Muscle layer of colon (tissue), 2 donors: ENCODE measurements at regions not wholly inside any gene's neighbourhood (a gene's known extent, or its start where the extent isn't known, plus 50 kb on each side); places are given as distances from the start of the nearest gene placed in this dataset.

Experiments
- H3K27ac ChIP-seq: one replicate; pipeline ENCODE4 v1.7.0; 2013; ENCODE audit warnings: low read depth, mild to moderate bottlenecking, low read length, moderate library complexity
- H3K27me3 ChIP-seq, 2 donors: one replicate each; pipeline ENCODE4 v1.7.0; 2013; ENCODE audit warnings: low read length in 2 of 2, mild to moderate bottlenecking in 2 of 2; ENCODE audit not compliant: insufficient read depth in 2 of 2, control insufficient read depth in 1 of 2
- H3K36me3 ChIP-seq: one replicate; pipeline ENCODE4 v1.7.0; 2013; ENCODE audit warnings: mild to moderate bottlenecking, low read length; ENCODE audit not compliant: insufficient read depth
- H3K4me1 ChIP-seq: one replicate; pipeline ENCODE4 v1.7.0; 2013; ENCODE audit warnings: mild to moderate bottlenecking, low read length; ENCODE audit not compliant: insufficient read depth
- H3K4me3 ChIP-seq, 2 donors: one replicate each; pipeline ENCODE4 v1.7.0; 2013; ENCODE audit warnings: low read length in 2 of 2, low read depth in 1 of 2, mild to moderate bottlenecking in 1 of 2, moderate library complexity in 1 of 2
- H3K9ac ChIP-seq: one replicate; pipeline ENCODE4 v1.7.0; 2013; ENCODE audit warnings: low read length
- H3K9me3 ChIP-seq: one replicate; pipeline ENCODE4 v1.7.0; 2013; ENCODE audit warnings: mild to moderate bottlenecking, low read length
- donor health status: abdominal sarcoma.
- donor health status: Adenocarcinoma of cecum.

DNA sequence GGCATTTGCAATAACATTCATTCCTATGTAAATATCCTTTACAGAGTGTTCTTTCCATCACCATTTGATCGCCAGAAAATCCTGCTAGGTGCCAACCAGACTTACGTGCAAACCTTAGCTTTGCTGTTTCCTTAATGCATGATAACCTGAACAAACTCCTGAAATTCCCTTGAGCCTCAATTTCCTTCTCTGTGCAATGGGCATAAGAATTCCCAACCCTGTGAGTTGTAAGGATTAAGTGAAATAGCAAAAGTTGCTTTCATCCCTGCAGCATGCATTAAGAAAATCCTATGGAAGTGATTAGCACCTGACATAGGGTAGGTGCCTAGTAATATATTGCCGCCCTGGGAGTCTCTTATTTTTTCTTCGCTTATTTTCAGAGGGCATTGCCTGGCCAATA lies 272.7 kb downstream of the MAF start:
- no peak overlapping the region for H3K27ac ChIP-seq
- peaks cover 3% of the 10 kb centered on the region for H3K4me1 ChIP-seq
- no peak overlapping the region for H3K4me3 ChIP-seq
- no peaks in the 10 kb centered on the region for H3K36me3 ChIP-seq
- no peaks in the 10 kb centered on the region for H3K27me3 ChIP-seq
- H3K9ac ChIP-seq = no peak overlapping the region
- H3K9me3 ChIP-seq = no peaks in the 10 kb centered on the region

GRCh38 chr16:79326549-79326948 lies 274.0 kb downstream of the MAF start:
- H3K4me1 ChIP-seq = peaks cover 3% of the 10 kb centered on the region
- H3K27me3 ChIP-seq = no peaks in the 10 kb centered on the region
- H3K9ac ChIP-seq = no peak overlapping the region
- no peak overlapping the region for H3K4me3 ChIP-seq
- no peak overlapping the region for H3K27ac ChIP-seq
- no peaks in the 10 kb centered on the region for H3K9me3 ChIP-seq
- H3K36me3 ChIP-seq = no peaks in the 10 kb centered on the region

GRCh38 chr16:79325226-79325945 lies 275.2 kb downstream of the MAF start:
- Histone ChIP-seq H3K27me3 (no peaks in the 10 kb centered on the region), H3K4me1 (peaks cover 3% of the 10 kb centered on the region), H3K9me3 (no peaks in the 10 kb centered on the region), H3K36me3 (no peaks in the 10 kb centered on the region), H3K27ac (no peak overlapping the region), H3K4me3 (no peak overlapping the region), H3K9ac (no peak overlapping the region)

DNA sequence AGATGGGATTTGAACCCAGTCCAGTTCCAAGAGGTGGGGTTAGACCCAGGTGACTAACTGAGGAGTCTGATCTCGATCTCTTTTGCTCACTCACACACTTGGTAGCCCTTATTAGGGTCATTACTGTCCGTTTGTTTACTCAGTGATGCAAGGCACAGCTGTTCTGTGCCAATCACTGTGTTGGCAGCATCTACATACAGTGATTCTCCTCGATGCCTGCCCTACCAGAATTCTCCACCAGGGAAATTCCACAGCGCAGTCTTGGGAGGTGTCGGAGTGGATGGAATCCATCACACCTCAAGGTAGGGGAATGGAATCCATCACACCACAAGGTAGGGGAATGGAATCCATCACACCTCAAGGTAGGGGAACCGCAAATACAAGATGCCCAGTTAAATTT lies 279.6 kb downstream of the MAF start:
- Histone ChIP-seq H3K36me3 (no peaks in the 10 kb centered on the region), H3K27ac (no peak overlapping the region), H3K9me3 (no peaks in the 10 kb centered on the region), H3K4me3 (no peak overlapping the region), H3K9ac (no peak overlapping the region), H3K27me3 (no peaks in the 10 kb centered on the region), H3K4me1 (no peaks in the 10 kb centered on the region)

- no peak overlapping the region for H3K27ac ChIP-seq
- no peak overlapping the region for H3K9ac ChIP-seq
- no peaks in the 10 kb centered on the region for H3K36me3 ChIP-seq
- H3K9me3 ChIP-seq = no peaks in the 10 kb centered on the region
- no peaks in the 10 kb centered on the region for H3K4me1 ChIP-seq
- no peaks in the 10 kb centered on the region for H3K27me3 ChIP-seq
- H3K4me3 ChIP-seq = no peak overlapping the region
Measured at GRCh38 chr16:79318143-79318899, 282.2 kb downstream of the MAF start.

GRCh38 chr16:79317521-79317920 lies 283.0 kb downstream of the MAF start:
- Histone ChIP-seq H3K27ac (no peak overlapping the region), H3K4me3 (no peak overlapping the region), H3K36me3 (no peaks in the 10 kb centered on the region), H3K4me1 (no peaks in the 10 kb centered on the region), H3K27me3 (no peaks in the 10 kb centered on the region), H3K9me3 (no peaks in the 10 kb centered on the region), H3K9ac (no peak overlapping the region)

DNA sequence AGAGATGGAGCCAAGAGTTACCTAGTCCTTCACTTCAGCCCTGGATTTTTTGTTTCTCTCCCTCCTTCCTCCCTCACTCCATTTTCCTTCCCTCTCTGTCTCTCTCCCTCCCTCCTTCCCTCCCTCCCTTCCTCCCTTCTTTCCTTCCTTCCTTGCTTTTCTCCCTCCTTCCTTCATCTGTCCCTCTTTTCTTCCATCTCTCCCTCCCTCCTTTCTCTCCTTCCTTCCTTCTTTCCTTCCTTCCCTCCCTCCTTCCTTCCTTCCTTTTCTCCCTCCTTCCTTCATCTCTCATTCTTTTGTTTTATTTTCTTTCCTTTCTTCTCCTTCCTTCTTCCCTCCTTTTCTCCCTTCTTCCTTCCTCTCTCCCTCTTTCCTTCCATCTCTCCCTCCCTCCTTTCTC lies 283.5 kb downstream of the MAF start:
- Histone ChIP-seq H3K4me3 (no peak overlapping the region), H3K27ac (no peak overlapping the region), H3K9me3 (no peaks in the 10 kb centered on the region), H3K36me3 (no peaks in the 10 kb centered on the region), H3K4me1 (no peaks in the 10 kb centered on the region), H3K27me3 (no peaks in the 10 kb centered on the region), H3K9ac (no peak overlapping the region)

- H3K9me3 ChIP-seq = no peaks in the 10 kb centered on the region
- no peaks in the 10 kb centered on the region for H3K36me3 ChIP-seq
- H3K4me3 ChIP-seq = no peak overlapping the region
- H3K9ac ChIP-seq = no peak overlapping the region
- no peaks in the 10 kb centered on the region for H3K27me3 ChIP-seq
- H3K27ac ChIP-seq = no peak overlapping the region
- no peaks in the 10 kb centered on the region for H3K4me1 ChIP-seq
Measured at GRCh38 chr16:79316004-79316458, 284.5 kb downstream of the MAF start.

- Histone ChIP-seq H3K27ac (no peak overlapping the region), H3K27me3 (no peaks in the 10 kb centered on the region), H3K4me1 (no peaks in the 10 kb centered on the region), H3K4me3 (no peak overlapping the region), H3K36me3 (no peaks in the 10 kb centered on the region), H3K9ac (no peak overlapping the region), H3K9me3 (no peaks in the 10 kb centered on the region)
Measured at GRCh38 chr16:79312502-79312901, 288.0 kb downstream of the MAF start.

- Histone ChIP-seq H3K36me3 (no peaks in the 10 kb centered on the region), H3K9me3 (no peaks in the 10 kb centered on the region), H3K27me3 (no peaks in the 10 kb centered on the region), H3K4me3 (no peak overlapping the region), H3K4me1 (no peaks in the 10 kb centered on the region), H3K9ac (no peak overlapping the region), H3K27ac (no peak overlapping the region)
Measured at GRCh38 chr16:79310710-79311109, 289.8 kb downstream of the MAF start.

- H3K9me3 ChIP-seq = no peaks in the 10 kb centered on the region
- no peaks in the 10 kb centered on the region for H3K4me1 ChIP-seq
- no peak overlapping the region for H3K9ac ChIP-seq
Measured at GRCh38 chr16:79309606-79310005, 290.9 kb downstream of the MAF start.

DNA sequence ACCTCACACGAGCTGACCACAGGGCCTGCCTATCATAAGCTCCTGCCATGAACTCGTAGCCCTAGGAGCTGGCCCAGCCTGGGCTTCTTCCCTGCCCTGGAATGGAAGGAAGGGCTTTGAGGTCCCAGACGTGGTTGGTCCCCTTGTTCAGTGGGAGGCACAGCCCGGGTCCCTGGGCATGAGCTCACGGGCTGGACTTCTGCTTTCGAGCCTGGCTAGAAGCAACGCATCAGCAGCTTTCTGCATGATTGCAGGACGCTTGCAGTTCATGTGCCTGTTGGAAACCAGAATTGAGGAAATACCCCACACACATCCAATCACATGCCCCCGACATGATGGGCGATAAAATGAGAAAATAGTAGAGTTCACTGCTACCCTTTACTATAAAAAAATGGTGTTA lies 293.3 kb downstream of the MAF start:
- H3K27ac ChIP-seq = no peak overlapping the region
- no peaks in the 10 kb centered on the region for H3K36me3 ChIP-seq
- no peaks in the 10 kb centered on the region for H3K9me3 ChIP-seq
- H3K9ac ChIP-seq = no peak overlapping the region
- H3K4me1 ChIP-seq = no peaks in the 10 kb centered on the region
- H3K27me3 ChIP-seq = no peaks in the 10 kb centered on the region
- H3K4me3 ChIP-seq = no peak overlapping the region

More at GRCh38 chr16:79309606-79310005, 290.9 kb downstream of the MAF start:
- Histone ChIP-seq H3K36me3 (no peaks in the 10 kb centered on the region), H3K4me3 (no peak overlapping the region), H3K27me3 (no peaks in the 10 kb centered on the region), H3K27ac (no peak overlapping the region)
